Caco-2 (cell line): ENCODE measurements at regions not wholly inside any gene's neighbourhood (a gene's known extent, or its start where the extent isn't known, plus 50 kb on each side); places are given as distances from the start of the nearest gene placed in this dataset.

Source experiments
- BruUV-seq: library from RNA; stranded (reverse); fragments of 400-500 nt; replicated peaks from 2 replicates; lab custom pipeline; 2021; lab: Mats Ljungman, UMichigan
- CTCF ChIA-PET: fragments of 300-600 bp; sonication (Branson Sonifier 250); formaldehyde crosslinking; loops from one replicate; lab custom pipeline; 2022; ENCODE audit warnings: antibody characterized with exemption; lab: Charles Lee
- POLR2A ChIA-PET: fragments of 300-600 bp; sonication (Branson Sonifier 250); formaldehyde crosslinking; loops from one replicate; lab custom pipeline; 2022; ENCODE audit warnings: antibody characterized with exemption; lab: Charles Lee
- DNase-seq, 2 experiments: peaks; one replicate each; pipeline versions ENCODE4 v3.0.0 to v3.0.0-alpha.2; 2020 to 2022
- H3K27me3 ChIP-seq: replicated peaks from 2 replicates; pipeline ENCODE4 v1.6.0; 2011; ENCODE audit warnings: low read length; ENCODE audit not compliant: control insufficient read depth, insufficient read depth
- H3K36me3 ChIP-seq: 2 replicates; pipeline ENCODE4 v1.5.1; 2011; ENCODE audit warnings: low read length; ENCODE audit not compliant: control insufficient read depth, insufficient read depth
- H3K4me1 ChIP-seq: fragments of 250-450 bp; sonication (Bioruptor Pico); 2 replicates; pipeline ENCODE4 v1.5.1; 2020; ENCODE audit warnings: mild to moderate bottlenecking
- H3K4me3 ChIP-seq: 2 replicates; pipeline ENCODE4 v1.5.1; 2011; ENCODE audit warnings: low read depth, mild to moderate bottlenecking, control low read depth, low read length
- H3K9me3 ChIP-seq: fragments of 250-450 bp; sonication (Bioruptor Pico); 2 replicates; pipeline ENCODE4 v1.5.1; 2020; ENCODE audit warnings: mild to moderate bottlenecking, moderate library complexity
- H3K27ac Mint-ChIP-seq: one replicate; pipeline ENCODE4 v1.8.0; 2022; ENCODE audit warnings: mixed read lengths; ENCODE audit not compliant: unreplicated experiment
- H3K27me3 Mint-ChIP-seq: one replicate; pipeline ENCODE4 v1.8.0; 2022; ENCODE audit warnings: mixed read lengths; ENCODE audit not compliant: insufficient read depth, unreplicated experiment
- H3K36me3 Mint-ChIP-seq: one replicate; pipeline ENCODE4 v1.8.0; 2022; ENCODE audit warnings: mild to moderate bottlenecking, mixed read lengths; ENCODE audit not compliant: insufficient read depth, unreplicated experiment
- H3K4me1 Mint-ChIP-seq: one replicate; pipeline ENCODE4 v1.8.0; 2022; ENCODE audit warnings: low read depth, mixed read lengths; ENCODE audit not compliant: unreplicated experiment
- H3K4me3 Mint-ChIP-seq: one replicate; pipeline ENCODE4 v1.8.0; 2022; ENCODE audit warnings: mild to moderate bottlenecking, moderate library complexity, mixed read lengths; ENCODE audit not compliant: unreplicated experiment
- H3K9me3 Mint-ChIP-seq: one replicate; pipeline ENCODE4 v1.8.0; 2022; ENCODE audit warnings: mixed read lengths; ENCODE audit not compliant: unreplicated experiment
- intact Hi-C: fragments of 100-400 bp; cut with micrococcal nuclease; formaldehyde crosslinking; loops from one replicate; pipeline ENCODE4 v1.10.0; 2022; ENCODE audit not compliant: unreplicated experiment
- TF ChIP-seq, protein P1 (sequence below), 2 experiments: fragments of 200-600 bp in 1 of 2; IDR thresholded peaks; 1 replicate in 1 of 2; 2 replicates in 1 of 2; pipeline versions ENCODE4 v1.5.1 to v1.8.0; 2011 to 2022; ENCODE audit warnings: antibody characterized with exemption in 1 of 2, control low read depth in 1 of 2, inconsistent platforms in 1 of 2, low read depth in 1 of 2, low read length in 1 of 2, mild to moderate bottlenecking in 1 of 2, moderate library complexity in 1 of 2; ENCODE audit not compliant: insufficient read depth in 1 of 2, severe bottlenecking in 1 of 2, unreplicated experiment in 1 of 2

- no peaks in the 10 kb centered on the region for H3K9me3 ChIP-seq
- Mint-ChIP-seq H3K4me1 (no peaks in the 10 kb centered on the region), H3K4me3 (no peak overlapping the region), H3K27ac (no peak overlapping the region), H3K9me3 (no peaks in the 10 kb centered on the region), H3K27me3 (no peaks in the 10 kb centered on the region), H3K36me3 (no peaks in the 10 kb centered on the region)
- ChIA-PET CTCF (no interaction called here), POLR2A (no interaction called here)
- TF ChIP-seq, protein P1, sequence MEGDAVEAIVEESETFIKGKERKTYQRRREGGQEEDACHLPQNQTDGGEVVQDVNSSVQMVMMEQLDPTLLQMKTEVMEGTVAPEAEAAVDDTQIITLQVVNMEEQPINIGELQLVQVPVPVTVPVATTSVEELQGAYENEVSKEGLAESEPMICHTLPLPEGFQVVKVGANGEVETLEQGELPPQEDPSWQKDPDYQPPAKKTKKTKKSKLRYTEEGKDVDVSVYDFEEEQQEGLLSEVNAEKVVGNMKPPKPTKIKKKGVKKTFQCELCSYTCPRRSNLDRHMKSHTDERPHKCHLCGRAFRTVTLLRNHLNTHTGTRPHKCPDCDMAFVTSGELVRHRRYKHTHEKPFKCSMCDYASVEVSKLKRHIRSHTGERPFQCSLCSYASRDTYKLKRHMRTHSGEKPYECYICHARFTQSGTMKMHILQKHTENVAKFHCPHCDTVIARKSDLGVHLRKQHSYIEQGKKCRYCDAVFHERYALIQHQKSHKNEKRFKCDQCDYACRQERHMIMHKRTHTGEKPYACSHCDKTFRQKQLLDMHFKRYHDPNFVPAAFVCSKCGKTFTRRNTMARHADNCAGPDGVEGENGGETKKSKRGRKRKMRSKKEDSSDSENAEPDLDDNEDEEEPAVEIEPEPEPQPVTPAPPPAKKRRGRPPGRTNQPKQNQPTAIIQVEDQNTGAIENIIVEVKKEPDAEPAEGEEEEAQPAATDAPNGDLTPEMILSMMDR (IDR thresholded peaks at IDR 0.05; ENCODE audit: insufficient read depth in 1 of 2, low read depth in 1 of 2, low read length in 1 of 2, severe bottlenecking in 1 of 2, unreplicated experiment in 1 of 2), result no peak
- H3K4me1 ChIP-seq, result peaks cover 7% of the 10 kb centered on the region; the same call in 1 of the 2 replicates
- no peak overlapping the region for H3K4me3 ChIP-seq
- BruUV-seq, result no TSS peak
- intact Hi-C loops, result no loop called here
- no peaks in the 10 kb centered on the region for H3K27me3 ChIP-seq
- no peaks in the 10 kb centered on the region for H3K36me3 ChIP-seq
- no peak for DNase-seq
Observed at GRCh38 chr3:56876916-56877315, 75.2 kb upstream of the ARHGEF3 start.

DNA sequence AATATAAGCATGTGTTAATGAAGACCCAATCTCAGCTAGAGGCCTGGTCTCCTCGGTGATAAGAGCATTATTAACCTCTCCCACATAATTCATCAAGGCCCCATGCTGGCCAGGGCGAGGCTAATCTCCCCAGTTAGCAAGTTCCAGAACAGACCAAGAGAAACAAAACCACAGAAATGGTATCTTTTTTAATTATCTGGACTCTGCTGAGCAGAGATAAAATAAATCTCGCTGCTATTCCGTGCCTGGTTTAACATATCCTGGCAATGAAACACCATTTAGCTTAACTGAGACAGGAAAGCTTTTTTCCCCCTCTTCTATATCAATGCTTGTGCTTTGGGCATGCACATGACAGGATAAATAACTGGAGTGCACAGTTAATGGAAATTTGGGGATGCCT is 72.5 kb upstream of the ARHGEF3 start:
- Mint-ChIP-seq H3K27ac (no peak overlapping the region), H3K9me3 (no peaks in the 10 kb centered on the region), H3K27me3 (no peaks in the 10 kb centered on the region), H3K36me3 (no peaks in the 10 kb centered on the region), H3K4me1 (no peaks in the 10 kb centered on the region), H3K4me3 (no peak overlapping the region)
- no peak for DNase-seq
- H3K36me3 ChIP-seq, result no peaks in the 10 kb centered on the region
- no peaks in the 10 kb centered on the region for H3K27me3 ChIP-seq
- TF ChIP-seq, protein P1 (IDR thresholded peaks at IDR 0.05; ENCODE audit: insufficient read depth in 1 of 2, low read depth in 1 of 2, low read length in 1 of 2, severe bottlenecking in 1 of 2, unreplicated experiment in 1 of 2), result no peak
- H3K9me3 ChIP-seq, result no peaks in the 10 kb centered on the region
- peaks cover 7% of the 10 kb centered on the region; the same call in 1 of the 2 replicates for H3K4me1 ChIP-seq
- CTCF ChIA-PET, result interaction anchor here (0.6 kb wide), 1 partner anchor 150 kb away, joined by 3 read pairs; no protein-coding TSS in a partner anchor
- intact Hi-C loops, result no loop called here
- H3K4me3 ChIP-seq, result no peak overlapping the region
- no TSS peak for BruUV-seq
- POLR2A ChIA-PET, result no interaction called here

- H3K4me3 ChIP-seq, result no peak overlapping the region
- H3K36me3 ChIP-seq, result no peaks in the 10 kb centered on the region
- no peaks in the 10 kb centered on the region for H3K36me3 Mint-ChIP-seq
- no peaks in the 10 kb centered on the region for H3K4me1 Mint-ChIP-seq
- H3K27me3 Mint-ChIP-seq, result no peaks in the 10 kb centered on the region
- ChIA-PET CTCF (no interaction called here), POLR2A (no interaction called here)
- TF ChIP-seq, protein P1 (IDR thresholded peaks at IDR 0.05; ENCODE audit: insufficient read depth in 1 of 2, low read depth in 1 of 2, low read length in 1 of 2, severe bottlenecking in 1 of 2, unreplicated experiment in 1 of 2), result no peak
- no peak overlapping the region for H3K4me3 Mint-ChIP-seq
- intact Hi-C loops, result no loop called here
- H3K27me3 ChIP-seq, result no peaks in the 10 kb centered on the region
- peaks cover 7% of the 10 kb centered on the region; the same call in 1 of the 2 replicates for H3K4me1 ChIP-seq
- no peak for DNase-seq
- H3K27ac Mint-ChIP-seq, result no peak overlapping the region
- no peaks in the 10 kb centered on the region for H3K9me3 Mint-ChIP-seq
- H3K9me3 ChIP-seq, result no peaks in the 10 kb centered on the region
- no TSS peak for BruUV-seq
Observed at GRCh38 chr3:56870436-56870835, 68.7 kb upstream of the ARHGEF3 start.
